Erythroblast (primary cell): ENCODE measurements at regions not wholly inside any gene's neighbourhood (a gene's known extent, or its start where the extent isn't known, plus 50 kb on each side); places are given as distances from the start of the nearest gene placed in this dataset.

Experiments used
- GATA1 ChIP-seq: IDR thresholded peaks from 2 replicates; pipeline ENCODE4 v1.6.1; 2011; ENCODE audit warnings: low read depth, mild to moderate bottlenecking, control low read depth, low read length, moderate library complexity
- POLR2A ChIP-seq: IDR thresholded peaks from 2 replicates; pipeline ENCODE4 v1.6.1; 2011; ENCODE audit warnings: mild to moderate bottlenecking, low read length

- no peak for TF ChIP-seq POLR2A
- no peak for TF ChIP-seq GATA1
Measured at GRCh38 chr2:66641685-66642084, 206.8 kb downstream of the MEIS1 start.
